GM12864 (cell line): ENCODE measurements at regions not wholly inside any gene's neighbourhood (a gene's known extent, or its start where the extent isn't known, plus 50 kb on each side); places are given as distances from the start of the nearest gene placed in this dataset.

Experiments
- DNase-seq: peaks from one replicate; pipeline ENCODE4 v3.0.0-alpha.2; 2011; ENCODE audit warnings: low read depth
- H3K4me3 ChIP-seq: 2 replicates; pipeline ENCODE4 v1.5.1; 2011; ENCODE audit warnings: mild to moderate bottlenecking, low read depth, low read length, control low read depth
- CTCF ChIP-seq: IDR thresholded peaks from 2 replicates; pipeline ENCODE4 v1.5.1; 2011; ENCODE audit warnings: low read depth, mild to moderate bottlenecking, moderate library complexity, low read length, control low read depth, inconsistent platforms; ENCODE audit errors: missing control alignments

- no peak for DNase-seq
- no peak for TF ChIP-seq CTCF
- no peak overlapping the region for H3K4me3 ChIP-seq
These were observed 1131.4 kb downstream of the PLA2G4A start for GRCh38 chr1:187960125-187960638.

GRCh38 chr1:187961895-187962294 is 1133.1 kb downstream of the PLA2G4A start:
- no peak for TF ChIP-seq CTCF

GRCh38 chr1:187971851-187972250 is 1143.1 kb downstream of the PLA2G4A start:
- TF ChIP-seq CTCF: no peak
- DNase-seq: no peak
- H3K4me3 ChIP-seq: no peak overlapping the region

More at GRCh38 chr1:187961895-187962294, 1133.1 kb downstream of the PLA2G4A start:
- H3K4me3 ChIP-seq: no peak overlapping the region
- DNase-seq: no peak

GRCh38 chr1:187977298-187977697 is 1148.5 kb downstream of the PLA2G4A start:
- no peak for DNase-seq

GRCh38 chr1:187985145-187985896 is 1156.6 kb downstream of the PLA2G4A start:
- no peak for TF ChIP-seq CTCF
- no peak overlapping the region for H3K4me3 ChIP-seq
- DNase-seq: no peak

More at GRCh38 chr1:187977298-187977697, 1148.5 kb downstream of the PLA2G4A start:
- TF ChIP-seq CTCF: no peak
- no peak overlapping the region for H3K4me3 ChIP-seq

- TF ChIP-seq CTCF: no peak
- no peak overlapping the region for H3K4me3 ChIP-seq
- no peak for DNase-seq
These were observed 1157.3 kb downstream of the PLA2G4A start for GRCh38 chr1:187985897-187986654.
